ENCODE measurements at regions not wholly inside any gene's neighbourhood (a gene's known extent, or its start where the extent isn't known, plus 50 kb on each side); places are given as distances from the start of the nearest gene placed in this dataset.

DNA sequence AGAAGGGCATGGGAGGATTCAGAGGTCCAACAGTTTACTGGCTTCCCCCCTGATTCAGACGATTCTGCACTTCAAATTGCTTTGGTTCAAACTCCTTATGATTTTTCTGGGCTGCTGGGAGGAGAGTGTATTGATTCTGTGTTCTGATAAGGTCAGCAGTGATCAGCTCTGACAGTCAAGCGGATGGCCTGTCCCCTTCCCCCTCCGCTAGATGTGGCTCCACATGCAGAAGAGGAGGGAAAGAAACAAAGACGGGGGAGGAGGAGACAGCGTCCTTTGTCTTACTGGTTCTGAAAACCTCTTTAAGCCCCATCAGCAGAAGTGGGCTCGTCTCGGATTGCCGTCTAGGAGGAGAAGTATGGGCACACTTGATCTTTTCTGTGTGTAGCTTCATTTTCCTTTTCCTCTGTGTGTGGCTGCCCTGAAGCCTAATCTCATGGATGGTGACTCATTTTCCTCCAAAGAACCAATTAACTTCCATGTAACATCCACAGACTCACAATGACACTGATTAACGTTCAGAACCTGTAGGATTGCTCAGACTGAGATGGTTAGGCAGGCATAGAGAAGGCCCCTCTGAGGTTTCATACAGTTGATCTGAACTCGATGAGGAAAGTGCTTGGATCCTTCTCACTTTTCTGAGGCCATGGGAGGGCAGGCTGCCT lies 162.4 kb upstream of the PPP2R3A start:
- TF ChIP-seq POLR2A (IDR thresholded peaks at IDR 0.05; ENCODE audit: low read depth, low read length): no peak
- no peak for TF ChIP-seq POLR2AphosphoS5 (IDR thresholded peaks at IDR 0.05; ENCODE audit: low read depth, low read length)

All from GM12891 (cell line).